NCI-H1930 (cell line): ENCODE measurements at regions not wholly inside any gene's neighbourhood (a gene's known extent, or its start where the extent isn't known, plus 50 kb on each side); places are given as distances from the start of the nearest gene placed in this dataset.
"Not testable (repeated sequence)": the region's sequence is repeated elsewhere in the genome, so short reads cannot be mapped to it uniquely, and the experiment has no call there.

ENCODE experiments used
- DNase-seq, 2 experiments: peaks; one replicate each; lab custom pipeline; 2025; lab: John Stamatoyannopoulos, UW

- DNase-seq = no peak
Measured at GRCh38 chr6:14883921-14884320, 361.9 kb upstream of the JARID2 start.

GRCh38 chr6:14885498-14885897, 360.4 kb upstream of the JARID2 start:
- DNase-seq = no peak

GRCh38 chr6:14887181-14887580, 358.7 kb upstream of the JARID2 start:
- DNase-seq = no peak

GRCh38 chr6:14887986-14888574, 357.8 kb upstream of the JARID2 start:
- no peak for DNase-seq

GRCh38 chr6:14888575-14889000, 357.3 kb upstream of the JARID2 start:
- DNase-seq = no peak

GRCh38 chr6:14889188-14889587, 356.7 kb upstream of the JARID2 start:
- no peak for DNase-seq

GRCh38 chr6:14889611-14890593, 356.0 kb upstream of the JARID2 start:
- DNase-seq = no peak

- DNase-seq = not testable (repeated sequence)
Measured at GRCh38 chr6:14891820-14892375, 354.0 kb upstream of the JARID2 start.

GRCh38 chr6:14894105-14894504, 351.8 kb upstream of the JARID2 start:
- DNase-seq = no peak

- DNase-seq = no peak
Measured at GRCh38 chr6:14896475-14896874, 349.4 kb upstream of the JARID2 start.

GRCh38 chr6:14897831-14898230, 348.0 kb upstream of the JARID2 start:
- no peak for DNase-seq

GRCh38 chr6:14899441-14899840, 346.4 kb upstream of the JARID2 start:
- DNase-seq = not testable (repeated sequence)

GRCh38 chr6:14900919-14901318, 344.9 kb upstream of the JARID2 start:
- DNase-seq = no peak

- DNase-seq = no peak
Measured at GRCh38 chr6:14903176-14904038, 342.5 kb upstream of the JARID2 start.

GRCh38 chr6:14905201-14905600, 340.7 kb upstream of the JARID2 start:
- DNase-seq = no peak

- no peak for DNase-seq
Measured at GRCh38 chr6:14906621-14907020, 339.2 kb upstream of the JARID2 start.

GRCh38 chr6:14910692-14911547, 334.9 kb upstream of the JARID2 start:
- DNase-seq = no peak

- DNase-seq = no peak
Measured at GRCh38 chr6:14912226-14912625, 333.6 kb upstream of the JARID2 start.

- no peak for DNase-seq
Measured at GRCh38 chr6:14912706-14913105, 333.2 kb upstream of the JARID2 start.

- DNase-seq = no peak
Measured at GRCh38 chr6:14913931-14914330, 331.9 kb upstream of the JARID2 start.
